ENCODE measurements at regions not wholly inside any gene's neighbourhood (a gene's known extent, or its start where the extent isn't known, plus 50 kb on each side); places are given as distances from the start of the nearest gene placed in this dataset.
A peak's percentile ranks its signal among the peaks of the same experiment; 100 is the strongest.
"Not testable (repeated sequence)": the region's sequence is repeated elsewhere in the genome, so short reads cannot be mapped to it uniquely, and the experiment has no call there.

DNA sequence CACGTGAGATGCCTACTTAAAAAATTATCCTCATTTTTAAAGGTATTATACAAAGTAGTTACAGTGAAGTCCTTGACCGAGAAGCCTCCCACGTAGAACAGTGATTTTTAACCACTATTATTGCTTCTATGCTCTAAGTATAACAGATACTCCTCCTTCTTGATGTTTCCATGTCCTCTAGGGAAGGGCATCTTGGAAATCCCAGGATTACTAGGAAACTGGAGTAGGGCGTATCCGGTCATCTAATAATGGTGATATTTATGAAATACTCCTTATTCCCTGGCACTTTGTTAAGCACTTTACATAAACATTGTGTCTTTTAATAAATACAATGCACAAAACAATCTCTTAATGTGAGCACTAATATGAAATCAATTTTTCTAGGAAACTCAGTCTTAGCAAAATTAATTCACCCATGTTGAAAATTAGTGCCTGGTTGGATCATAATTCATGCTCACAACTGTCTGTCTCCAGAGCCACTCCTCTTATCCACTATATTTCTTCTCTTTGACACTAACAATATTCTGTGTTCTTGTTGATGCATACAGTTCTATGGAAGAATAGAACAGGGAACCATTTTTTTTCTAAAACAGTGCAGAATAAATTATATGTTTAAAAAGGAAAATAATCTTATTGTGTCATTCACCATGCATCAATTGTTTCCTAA is 128.6 kb upstream of the SEMA3E start:
- DNase-seq (ENCODE audit: low read depth, low spot score), result no peak
- no peak overlapping the region for H3K4me3 ChIP-seq (ENCODE audit: low read length)

DNA sequence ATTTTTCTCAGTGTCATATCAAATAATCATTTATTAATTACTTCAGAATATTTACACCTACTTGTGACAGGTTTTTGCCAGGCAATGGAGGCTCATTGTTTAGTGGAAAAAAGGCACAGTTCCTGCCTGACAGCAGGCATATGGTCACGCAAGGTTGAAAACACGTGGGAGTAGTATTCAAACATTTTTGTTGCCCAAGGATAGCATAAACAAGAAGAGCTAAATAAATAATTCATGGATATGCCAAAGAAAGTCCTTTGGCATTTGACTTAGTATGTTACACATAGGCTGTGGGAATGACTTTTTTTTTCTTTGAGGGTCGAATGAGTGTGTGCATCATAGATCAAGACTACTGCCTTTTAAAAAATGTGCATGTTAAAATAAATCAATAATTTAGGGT is 120.5 kb upstream of the SEMA3E start:
- no peak overlapping the region for H3K4me3 ChIP-seq (ENCODE audit: low read length)
- DNase-seq (ENCODE audit: low read depth, low spot score), result no peak

DNA sequence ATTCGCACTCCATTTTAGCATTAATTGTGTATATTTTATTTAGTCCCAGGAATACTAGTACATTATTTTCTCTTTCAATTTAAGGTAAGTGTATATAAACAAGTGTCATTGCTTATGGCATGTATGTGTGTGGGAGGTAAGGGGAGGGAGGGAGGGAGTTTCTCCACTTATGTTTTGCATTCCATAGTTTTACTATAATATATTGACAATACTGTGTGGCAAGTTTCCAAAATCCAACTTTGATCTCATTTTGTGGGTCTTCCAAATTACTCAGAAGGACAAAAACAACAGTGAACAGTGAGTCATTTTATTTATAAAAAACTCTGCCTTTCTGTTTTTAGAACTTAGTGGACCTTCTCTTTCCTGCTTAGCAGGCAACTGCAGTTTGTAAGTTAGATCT is 102.3 kb upstream of the SEMA3E start:
- no peak overlapping the region for H3K4me3 ChIP-seq (ENCODE audit: low read length)
- no peak for DNase-seq (ENCODE audit: low read depth, low spot score)

DNA sequence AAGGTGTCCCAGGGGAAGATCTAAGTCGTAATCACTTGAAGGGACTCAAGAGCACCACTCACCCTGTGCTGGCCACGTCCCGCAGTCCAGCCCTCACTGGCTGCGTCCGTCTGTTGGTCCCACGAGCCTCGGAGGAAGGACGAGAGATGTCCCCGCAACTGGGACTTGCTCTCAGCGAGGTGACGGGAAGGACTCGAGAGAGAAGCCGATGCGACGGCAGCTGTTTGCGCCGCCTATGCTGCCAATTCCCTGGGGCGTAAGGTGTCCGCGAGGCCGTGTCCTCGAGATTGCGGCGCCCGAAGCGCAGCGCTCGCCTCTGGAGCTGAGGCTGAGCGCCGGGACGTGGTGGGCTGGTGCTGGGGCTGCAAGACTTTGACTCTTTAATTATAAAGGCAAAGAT is 100.6 kb upstream of the SEMA3E start:
- no peak for DNase-seq (ENCODE audit: low read depth, low spot score)
- H3K4me3 ChIP-seq (ENCODE audit: low read length), result no peak overlapping the region

DNA sequence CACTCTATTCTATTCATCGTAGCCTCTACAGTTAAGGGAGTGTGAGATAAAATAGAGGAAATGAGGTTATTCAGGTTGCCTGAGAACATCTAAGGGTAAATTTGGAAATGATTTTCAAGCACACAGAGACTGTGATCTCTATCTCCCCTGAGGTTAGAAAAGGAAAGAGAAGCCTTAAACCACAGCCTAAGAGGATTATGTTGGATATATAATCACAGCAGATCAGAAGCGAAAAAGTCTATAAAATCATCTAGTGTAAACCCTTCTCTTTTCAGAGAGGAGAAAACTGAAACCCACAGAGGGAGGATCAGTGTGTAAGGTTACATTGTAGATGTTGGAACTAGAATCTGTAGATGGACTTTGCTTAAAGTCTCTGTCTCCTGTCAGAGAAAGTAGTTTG is 90.6 kb upstream of the SEMA3E start:
- H3K4me3 ChIP-seq (ENCODE audit: low read length), result no peak overlapping the region
- DNase-seq (ENCODE audit: low read depth, low spot score), result peak; percentile 29

DNA sequence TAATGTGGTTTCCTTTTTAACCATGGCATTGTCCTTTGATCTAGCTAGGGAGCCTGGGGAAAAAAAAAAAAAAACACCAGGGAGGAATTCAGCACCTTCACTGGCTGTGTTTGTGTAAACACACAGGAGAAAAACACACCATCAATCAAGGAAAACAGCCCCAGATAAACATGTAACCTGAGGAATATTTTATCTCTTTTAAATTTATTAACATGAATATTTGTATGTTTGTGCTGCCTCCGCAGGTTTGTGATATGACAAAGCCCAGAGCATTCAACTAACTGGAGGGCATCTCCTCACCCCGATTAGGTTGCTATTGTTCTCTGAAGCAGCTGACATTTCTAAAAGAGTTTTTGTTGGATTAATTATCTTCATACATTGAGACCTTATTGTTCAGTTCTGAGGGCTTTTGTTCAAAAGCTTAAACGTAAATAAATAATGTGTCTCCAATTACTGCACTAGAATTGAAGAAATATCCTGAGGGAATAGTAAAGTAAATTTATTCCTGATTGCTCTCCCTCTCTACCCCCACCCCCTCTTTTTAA is 89.4 kb upstream of the SEMA3E start:
- H3K4me3 ChIP-seq (ENCODE audit: low read length), result no peak overlapping the region
- no peak for DNase-seq (ENCODE audit: low read depth, low spot score)

DNA sequence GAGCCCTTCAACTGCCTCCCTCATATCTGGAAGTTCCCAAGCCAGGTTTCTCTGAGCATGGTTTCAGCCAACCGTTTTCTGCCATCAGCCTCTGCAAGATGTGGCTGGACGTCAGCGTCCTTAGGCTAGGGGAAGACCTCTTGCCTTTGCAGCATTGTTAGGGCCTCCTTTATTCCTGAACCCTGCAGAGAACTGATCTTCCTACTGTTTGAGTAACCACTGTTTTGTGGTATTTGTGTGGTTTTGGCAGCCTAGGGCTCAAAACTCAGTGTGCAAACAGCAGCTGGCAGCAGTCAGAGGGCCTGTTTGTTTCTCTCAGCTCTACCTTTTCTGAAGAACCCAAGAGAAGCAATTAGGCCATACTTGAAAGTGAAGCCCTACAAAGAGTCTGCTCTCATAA is 83.4 kb upstream of the SEMA3E start:
- peak; percentile 61 for DNase-seq (ENCODE audit: low read depth, low spot score)

DNA sequence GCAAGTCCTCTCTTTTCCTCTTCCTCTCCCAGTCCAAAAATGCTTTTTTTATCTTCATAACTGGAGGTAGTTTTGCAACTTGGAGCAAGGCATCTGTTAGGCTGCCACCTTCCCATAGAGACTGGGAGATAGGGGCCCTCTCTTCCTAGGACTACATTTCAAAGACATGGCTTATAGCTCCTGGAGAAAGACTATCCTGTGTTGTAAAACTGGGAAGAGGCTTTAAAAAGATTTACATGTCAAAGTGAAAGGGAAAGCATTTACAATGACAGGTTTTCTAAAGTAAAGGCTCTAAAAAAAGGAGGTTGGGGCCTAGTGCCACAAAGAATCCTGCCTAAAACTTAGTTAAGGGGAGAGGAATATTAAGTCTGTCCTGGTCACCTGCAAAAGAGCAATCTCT is 82.2 kb upstream of the SEMA3E start:
- no peak for DNase-seq (ENCODE audit: low read depth, low spot score)
- no peak overlapping the region for H3K4me3 ChIP-seq (ENCODE audit: low read length)

More for the DNA sequence above, 83.4 kb upstream of the SEMA3E start:
- no peak overlapping the region for H3K4me3 ChIP-seq (ENCODE audit: low read length)

DNA sequence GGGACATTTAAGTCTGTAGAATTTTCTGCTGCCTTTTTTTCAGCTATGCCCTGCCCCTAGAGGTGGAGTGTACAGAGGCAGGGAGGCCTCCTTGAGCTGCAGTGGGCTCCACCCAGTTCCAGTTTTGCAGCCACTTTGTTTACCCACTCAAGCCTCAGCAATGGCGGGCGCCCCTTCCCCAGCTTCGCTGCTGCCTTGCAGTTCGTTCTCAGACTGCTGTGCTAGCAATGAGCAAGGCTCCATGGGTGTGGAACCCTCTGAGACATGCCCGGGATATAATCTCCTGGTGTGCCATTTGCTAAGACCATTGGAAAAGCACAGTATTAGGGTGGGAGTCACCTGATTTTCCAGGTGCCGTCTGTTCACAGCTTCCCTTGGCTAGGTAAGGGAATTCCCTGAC is 68.0 kb upstream of the SEMA3E start:
- H3K4me3 ChIP-seq (ENCODE audit: low read length); DNase-seq (ENCODE audit: low read depth, low spot score): not testable (repeated sequence)

DNA sequence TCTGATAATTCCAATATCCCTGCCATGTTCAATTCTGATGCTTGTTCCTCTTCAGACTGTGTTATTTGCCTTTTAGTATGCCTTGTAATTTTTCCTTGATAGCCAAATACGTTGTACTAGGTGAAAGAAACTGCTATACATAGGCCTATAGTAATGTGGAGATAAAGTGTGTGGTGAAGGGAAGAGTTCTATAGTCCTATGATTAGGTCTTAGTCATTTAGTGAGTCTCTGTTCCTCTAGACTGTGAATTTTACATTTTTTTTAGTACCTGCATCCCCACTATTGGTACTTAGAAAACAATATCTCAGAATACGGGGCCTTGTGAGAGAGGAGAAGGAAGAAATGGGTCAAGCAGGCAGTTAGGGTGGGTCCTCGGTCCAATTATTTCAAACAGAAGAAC is 59.6 kb upstream of the SEMA3E start:
- H3K4me3 ChIP-seq (ENCODE audit: low read length), result no peak overlapping the region
- no peak for DNase-seq (ENCODE audit: low read depth, low spot score)

DNA sequence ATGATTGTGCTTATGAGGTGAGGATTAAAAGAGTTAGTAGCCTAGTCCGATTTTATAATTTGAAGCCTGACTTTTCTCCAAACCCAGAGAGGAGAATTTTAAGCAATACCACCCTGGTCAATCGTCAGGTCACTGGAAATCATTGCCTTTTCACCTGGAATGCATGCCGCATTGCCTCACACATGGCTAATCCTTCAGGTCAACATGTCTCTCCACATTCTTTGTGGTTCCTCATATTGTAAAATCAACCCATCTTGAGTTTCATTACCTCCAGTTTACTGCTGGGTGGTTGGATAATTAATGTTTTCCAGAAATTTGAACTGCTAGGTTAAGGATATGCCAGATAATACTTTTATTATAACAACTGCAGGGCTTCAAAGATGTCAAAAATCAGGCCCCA is 55.6 kb upstream of the SEMA3E start:
- DNase-seq (ENCODE audit: low read depth, low spot score), result no peak
- no peak overlapping the region for H3K4me3 ChIP-seq (ENCODE audit: low read length)

DNA sequence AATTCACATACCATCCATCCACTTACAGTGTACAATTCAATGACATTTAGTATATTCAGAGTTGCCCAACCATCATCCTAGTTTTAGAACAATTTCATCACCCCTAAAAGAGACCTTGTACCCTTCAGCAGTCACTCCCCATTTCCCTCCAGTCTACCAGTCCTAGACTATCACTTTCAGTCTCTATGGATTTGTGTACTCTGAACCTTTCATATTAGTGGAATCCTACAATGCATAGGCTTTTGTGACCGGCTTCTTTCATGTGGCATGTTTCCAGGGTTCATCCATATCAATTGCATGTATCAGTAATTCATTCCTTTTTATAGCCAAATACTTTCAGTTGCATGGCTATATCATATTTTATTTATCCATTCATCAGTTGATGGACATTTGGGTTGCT is 53.5 kb upstream of the SEMA3E start:
- no peak for DNase-seq (ENCODE audit: low read depth, low spot score)
- no peak overlapping the region for H3K4me3 ChIP-seq (ENCODE audit: low read length)

DNA sequence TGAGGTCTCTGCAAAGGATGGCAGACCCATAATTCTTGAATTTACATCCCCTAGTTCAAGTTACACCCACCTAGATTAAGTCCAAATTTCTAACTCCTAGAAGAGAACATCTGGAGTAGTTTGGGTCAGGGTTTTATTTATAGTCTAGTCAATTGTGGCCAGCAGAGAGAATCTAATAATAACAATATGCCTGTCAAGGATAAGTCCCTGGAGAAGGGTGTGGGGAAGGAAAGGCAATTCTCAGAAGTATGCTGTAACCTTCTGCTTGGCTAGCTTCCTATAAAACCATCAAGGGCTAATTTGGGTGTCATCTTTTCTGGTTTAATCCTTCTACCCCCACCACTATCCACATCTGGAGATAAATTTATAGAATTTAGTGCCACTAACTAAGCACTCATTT is 52.8 kb upstream of the SEMA3E start:
- H3K4me3 ChIP-seq (ENCODE audit: low read length), result no peak overlapping the region
- no peak for DNase-seq (ENCODE audit: low read depth, low spot score)
